Activated CD4-positive, alpha-beta T cell treated with anti-CD3 and anti-CD28 coated beads for 36 hours (primary cell): ENCODE measurements at regions not wholly inside any gene's neighbourhood (a gene's known extent, or its start where the extent isn't known, plus 50 kb on each side); places are given as distances from the start of the nearest gene placed in this dataset.

Experiments
- ATAC-seq: fragments of 200-7000 bp; cut with Tn5 transposase; one replicate; pipeline ENCODE4 v1.10.0; 2021; ENCODE audit warnings: mild to moderate bottlenecking, moderate library complexity
- CTCF ChIA-PET: fragments of 350-600 bp; sonication (Branson Sonifier 250); formaldehyde crosslinking; loops from one replicate; lab custom pipeline; 2021; ENCODE audit warnings: antibody characterized with exemption; lab: Charles Lee
- POLR2A ChIA-PET: fragments of 350-600 bp; sonication (Branson Sonifier 250); formaldehyde crosslinking; loops from one replicate; lab custom pipeline; 2021; ENCODE audit warnings: antibody characterized with exemption, inconsistent platforms; lab: Charles Lee
- DNase-seq: peaks from one replicate; pipeline ENCODE4 v3.0.0-alpha.2; 2020
- H3K27ac Mint-ChIP-seq: one replicate; pipeline ENCODE4 v1.8.0; 2021; ENCODE audit warnings: mixed read lengths
- H3K27me3 Mint-ChIP-seq: one replicate; pipeline ENCODE4 v1.8.0; 2021; ENCODE audit warnings: mixed read lengths
- H3K36me3 Mint-ChIP-seq: one replicate; pipeline ENCODE4 v1.8.0; 2021; ENCODE audit warnings: low read depth, mixed read lengths
- H3K4me1 Mint-ChIP-seq: one replicate; pipeline ENCODE4 v1.8.0; 2021; ENCODE audit warnings: mixed read lengths
- H3K4me3 Mint-ChIP-seq: one replicate; pipeline ENCODE4 v1.8.0; 2021; ENCODE audit warnings: mild to moderate bottlenecking, moderate library complexity, mixed read lengths
- H3K9me3 Mint-ChIP-seq: one replicate; pipeline ENCODE4 v1.8.0; 2021; ENCODE audit warnings: low read depth, mixed read lengths
- intact Hi-C, 2 experiments: fragments of 100-400 bp; cut with DNase I in 1 of 2; cut with micrococcal nuclease in 1 of 2; formaldehyde crosslinking; loops; one replicate each; pipeline versions ENCODE4 v1.14.2 to v1.15.1; 2022 to 2024; cut with DNase I, micrococcal nuclease

DNA sequence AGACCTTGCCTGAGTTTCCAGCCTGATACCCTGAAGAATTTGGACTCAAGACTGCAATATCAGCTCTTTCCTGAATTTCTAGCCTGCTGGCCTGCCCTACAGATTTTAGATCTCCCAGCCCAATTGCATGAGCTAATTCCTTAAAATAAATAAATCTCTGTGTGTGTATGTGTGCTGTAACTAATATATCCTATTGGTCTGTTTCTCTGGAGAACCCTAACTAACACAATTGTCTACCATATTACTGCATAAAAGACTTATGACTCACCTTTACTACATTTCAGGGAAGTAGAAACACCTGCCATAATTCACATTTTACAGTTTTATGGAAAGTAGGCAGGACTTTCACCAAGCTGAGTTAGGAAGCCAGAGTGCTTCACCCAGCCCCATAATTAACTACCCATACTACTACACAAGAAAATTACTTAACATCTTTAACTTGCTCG lies 90.7 kb upstream of the BEND6 start:
- Mint-ChIP-seq H3K27me3 (peaks cover 2% of the 10 kb centered on the region), H3K36me3 (no peaks in the 10 kb centered on the region), H3K4me1 (no peaks in the 10 kb centered on the region), H3K4me3 (no peak overlapping the region), H3K27ac (no peak overlapping the region), H3K9me3 (no peaks in the 10 kb centered on the region)
- DNase-seq (no peak), ATAC-seq (no peak)
- ChIA-PET POLR2A (no interaction called here), CTCF (interaction anchor here (2.0 kb wide), 1 partner anchor 40 kb away, joined by 8 read pairs; no protein-coding TSS in a partner anchor)
- intact Hi-C loops: no loop called here

GRCh38 chr6:56863366-56863765 lies 91.5 kb upstream of the BEND6 start:
- H3K27me3 Mint-ChIP-seq: peaks cover 1% of the 10 kb centered on the region
- no peaks in the 10 kb centered on the region for H3K36me3 Mint-ChIP-seq
- intact Hi-C loops: no loop called here
- no peak overlapping the region for H3K4me3 Mint-ChIP-seq
- ChIA-PET POLR2A (no interaction called here), CTCF (no interaction called here)
- H3K27ac Mint-ChIP-seq: no peak overlapping the region
- H3K4me1 Mint-ChIP-seq: no peaks in the 10 kb centered on the region
- no peak for ATAC-seq
- H3K9me3 Mint-ChIP-seq: no peaks in the 10 kb centered on the region
- no peak for DNase-seq

GRCh38 chr6:56862415-56863175 lies 92.3 kb upstream of the BEND6 start:
- ATAC-seq: peak; percentile 36
- H3K4me1 Mint-ChIP-seq: no peaks in the 10 kb centered on the region
- ChIA-PET CTCF (no interaction called here), POLR2A (interaction anchor here (0.6 kb wide), 1 partner anchor 632 kb away, joined by 4 read pairs; no protein-coding TSS in a partner anchor)
- H3K27ac Mint-ChIP-seq: no peak overlapping the region
- H3K36me3 Mint-ChIP-seq: no peaks in the 10 kb centered on the region
- H3K4me3 Mint-ChIP-seq: no peak overlapping the region
- intact Hi-C loops: no loop called here
- H3K27me3 Mint-ChIP-seq: peaks cover 1% of the 10 kb centered on the region
- H3K9me3 Mint-ChIP-seq: no peaks in the 10 kb centered on the region
- no peak for DNase-seq

GRCh38 chr6:56860475-56860874 lies 94.4 kb upstream of the BEND6 start:
- ChIA-PET POLR2A (no interaction called here), CTCF (interaction anchor here (1.4 kb wide), 1 partner anchor 9 kb away, joined by 6 read pairs; no protein-coding TSS in a partner anchor)
- ATAC-seq (no peak), DNase-seq (no peak)
- H3K36me3 Mint-ChIP-seq: no peaks in the 10 kb centered on the region
- no peaks in the 10 kb centered on the region for H3K27me3 Mint-ChIP-seq
- no peak overlapping the region for H3K27ac Mint-ChIP-seq
- intact Hi-C loops: no loop called here
- H3K4me1 Mint-ChIP-seq: no peaks in the 10 kb centered on the region
- no peaks in the 10 kb centered on the region for H3K9me3 Mint-ChIP-seq
- no peak overlapping the region for H3K4me3 Mint-ChIP-seq

GRCh38 chr6:56856036-56856580 lies 98.8 kb upstream of the BEND6 start:
- ChIA-PET CTCF (no interaction called here), POLR2A (no interaction called here)
- Mint-ChIP-seq H3K27me3 (peaks cover 17% of the 10 kb centered on the region), H3K4me3 (no peak overlapping the region), H3K9me3 (no peaks in the 10 kb centered on the region), H3K4me1 (peaks cover 16% of the 10 kb centered on the region), H3K27ac (no peak overlapping the region), H3K36me3 (no peaks in the 10 kb centered on the region)
- intact Hi-C loops: no loop called here
- ATAC-seq (no peak), DNase-seq (no peak)

- Mint-ChIP-seq H3K36me3 (no peaks in the 10 kb centered on the region), H3K9me3 (no peaks in the 10 kb centered on the region), H3K4me1 (peaks cover 19% of the 10 kb centered on the region), H3K4me3 (no peak overlapping the region), H3K27ac (no peak overlapping the region), H3K27me3 (peaks cover 35% of the 10 kb centered on the region)
- CTCF ChIA-PET: interaction anchor here (1.2 kb wide), 1 partner anchor 259 kb away, joined by 4 read pairs; no protein-coding TSS in a partner anchor
- no peak for DNase-seq
- no peak for ATAC-seq
- intact Hi-C loops: loop anchor here (5.0 kb wide), 2 partner anchors 147 to 497 kb away; no protein-coding TSS in a partner anchor
- POLR2A ChIA-PET: interaction anchor here (0.6 kb wide), 1 partner anchor 39 kb away, joined by 3 read pairs; no protein-coding TSS in a partner anchor
These were observed 100.8 kb upstream of the BEND6 start for GRCh38 chr6:56854086-56854485.

DNA sequence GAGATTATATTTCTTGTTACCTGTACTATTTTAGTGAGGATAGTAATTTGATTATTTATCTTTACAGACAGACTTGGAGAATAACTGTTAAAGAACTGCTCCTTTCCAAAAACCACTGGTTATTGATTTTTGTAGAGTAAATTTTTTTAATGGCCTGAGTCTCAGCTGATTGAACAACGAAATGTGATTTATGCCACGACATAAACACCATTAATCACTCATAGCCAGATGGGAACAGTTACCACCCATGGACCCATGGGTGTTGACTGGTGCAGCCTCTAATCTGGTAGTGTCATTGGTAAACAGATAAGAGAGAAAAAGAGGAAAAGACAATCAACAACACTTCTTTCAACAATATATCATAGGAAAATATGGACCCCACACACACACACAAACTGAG lies 101.4 kb upstream of the BEND6 start:
- Mint-ChIP-seq H3K36me3 (no peaks in the 10 kb centered on the region), H3K4me1 (peaks cover 19% of the 10 kb centered on the region), H3K27me3 (peaks cover 35% of the 10 kb centered on the region), H3K4me3 (no peak overlapping the region), H3K27ac (no peak overlapping the region), H3K9me3 (no peaks in the 10 kb centered on the region)
- CTCF ChIA-PET: interaction anchor here (0.6 kb wide), 1 partner anchor 526 kb away, joined by 3 read pairs; no protein-coding TSS in a partner anchor
- intact Hi-C loops: loop anchor here (5.0 kb wide), 2 partner anchors 146 to 496 kb away; no protein-coding TSS in a partner anchor
- POLR2A ChIA-PET: no interaction called here
- no peak for DNase-seq
- ATAC-seq: no peak

GRCh38 chr6:56852260-56853010 lies 102.5 kb upstream of the BEND6 start:
- ChIA-PET CTCF (interaction anchor here (0.6 to 2.6 kb wide), 5 partner anchors 11 to 525 kb away, joined by 3 to 9 read pairs (median 3); no protein-coding TSS in a partner anchor), POLR2A (no interaction called here)
- H3K36me3 Mint-ChIP-seq: no peaks in the 10 kb centered on the region
- DNase-seq: no peak
- peaks cover 19% of the 10 kb centered on the region for H3K4me1 Mint-ChIP-seq
- intact Hi-C loops: loop anchor here (5.0 kb wide), 2 partner anchors 145 to 495 kb away; no protein-coding TSS in a partner anchor
- ATAC-seq: peak; percentile 11
- no peak overlapping the region for H3K27ac Mint-ChIP-seq
- H3K9me3 Mint-ChIP-seq: no peaks in the 10 kb centered on the region
- H3K27me3 Mint-ChIP-seq: peaks cover 38% of the 10 kb centered on the region
- H3K4me3 Mint-ChIP-seq: no peak overlapping the region

DNA sequence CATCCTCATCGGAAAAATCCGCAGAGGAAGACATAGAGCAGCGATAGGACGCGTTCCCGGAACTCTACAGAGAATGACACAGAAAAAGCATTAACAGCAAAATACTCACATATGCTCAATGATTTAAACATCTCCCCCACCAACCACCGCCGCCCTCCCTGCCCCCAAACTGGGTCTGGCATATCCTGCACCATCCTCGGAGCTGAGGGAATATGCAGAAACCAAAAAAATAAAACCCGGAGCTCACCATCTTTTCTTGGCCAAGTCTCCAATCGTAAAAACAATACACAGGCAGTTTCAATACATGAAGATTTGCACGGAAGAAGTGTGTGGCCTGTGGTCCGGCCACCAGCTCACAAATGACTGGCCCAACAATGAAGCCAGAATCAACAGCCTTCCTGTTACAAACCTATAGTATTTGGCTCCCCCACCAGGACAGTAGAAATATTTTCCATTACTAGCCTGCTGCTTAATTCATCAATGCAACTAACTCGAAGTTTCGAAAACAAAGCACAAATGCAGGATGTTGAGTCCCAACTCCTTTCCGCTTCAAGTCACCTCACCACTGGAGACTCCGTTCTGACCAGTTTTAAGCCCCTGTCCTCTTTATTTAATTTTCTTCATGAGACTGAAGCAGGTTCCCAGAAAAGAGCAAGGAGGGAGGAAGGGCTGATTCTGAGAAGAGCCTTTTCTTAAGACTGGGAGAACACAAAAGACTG lies 103.2 kb upstream of the BEND6 start:
- CTCF ChIA-PET: interaction anchor here (0.7 to 2.6 kb wide), 10 partner anchors 9 to 621 kb away, joined by 3 to 9 read pairs (median 4); no protein-coding TSS in a partner anchor
- POLR2A ChIA-PET: no interaction called here

DNA sequence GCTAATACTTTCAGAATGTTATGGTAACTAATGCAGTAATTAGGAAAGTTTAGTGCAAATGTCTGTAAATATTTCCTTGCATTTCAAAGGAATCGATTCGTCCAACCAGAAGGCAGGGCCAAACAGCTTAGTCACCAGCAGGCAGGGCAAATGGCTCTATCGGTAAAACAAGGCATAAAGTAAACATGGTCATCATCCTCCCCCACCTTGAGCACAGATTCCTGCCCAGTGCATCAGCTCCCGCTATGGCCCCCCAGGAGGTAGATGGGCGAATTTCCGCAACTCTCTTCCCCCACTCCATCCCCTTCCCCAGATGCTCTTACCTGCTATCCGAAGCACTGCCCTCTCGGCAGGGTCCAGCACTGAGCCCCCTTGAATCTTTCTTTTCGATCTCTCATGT lies 103.8 kb upstream of the BEND6 start:
- peak; percentile 7 for ATAC-seq

More for the DNA sequence above, 103.2 kb upstream of the BEND6 start:
- peak overlapping the region; percentile 55 for H3K4me3 Mint-ChIP-seq
- DNase-seq: peak; percentile 61
- peaks cover 19% of the 10 kb centered on the region for H3K4me1 Mint-ChIP-seq
- peak; percentile 87 for ATAC-seq
- intact Hi-C loops: loop anchor here (2.0 to 5.0 kb wide), 3 partner anchors 144 to 494 kb away; no protein-coding TSS in a partner anchor
- H3K27me3 Mint-ChIP-seq: peaks cover 41% of the 10 kb centered on the region
- H3K9me3 Mint-ChIP-seq: no peaks in the 10 kb centered on the region
- no peaks in the 10 kb centered on the region for H3K36me3 Mint-ChIP-seq
- peak overlapping the region; percentile 43 for H3K27ac Mint-ChIP-seq

More for the DNA sequence above, 103.8 kb upstream of the BEND6 start:
- peak overlapping the region; percentile 43 for H3K27ac Mint-ChIP-seq
- H3K4me1 Mint-ChIP-seq: peaks cover 19% of the 10 kb centered on the region
- peak overlapping the region; percentile 55 for H3K4me3 Mint-ChIP-seq
- H3K27me3 Mint-ChIP-seq: peaks cover 46% of the 10 kb centered on the region
- no peaks in the 10 kb centered on the region for H3K9me3 Mint-ChIP-seq
- POLR2A ChIA-PET: interaction anchor here (0.8 kb wide), 1 partner anchor 239 kb away, joined by 4 read pairs; the partner anchor contains the start of gene ZNF451
- no peaks in the 10 kb centered on the region for H3K36me3 Mint-ChIP-seq
- DNase-seq: no peak
- CTCF ChIA-PET: interaction anchor here (0.7 to 2.6 kb wide), 12 partner anchors 9 to 620 kb away, joined by 3 to 9 read pairs (median 4); no protein-coding TSS in a partner anchor
- intact Hi-C loops: loop anchor here (2.0 to 5.0 kb wide), 3 partner anchors 144 to 494 kb away; no protein-coding TSS in a partner anchor
